PFSK-1 (cell line): ENCODE measurements at regions not wholly inside any gene's neighbourhood (a gene's known extent, or its start where the extent isn't known, plus 50 kb on each side); places are given as distances from the start of the nearest gene placed in this dataset.

Experiments used
- POLR2AphosphoS5 ChIP-seq: IDR thresholded peaks from 2 replicates; pipeline ENCODE4 v1.6.1; 2012; ENCODE audit warnings: low read depth, mild to moderate bottlenecking, control low read depth, low read length, moderate library complexity
- REST ChIP-seq, 2 experiments: IDR thresholded peaks; 2 replicates each; pipeline versions ENCODE4 v1.6.1 to v1.8.0; 2011 to 2012; ENCODE audit warnings: low read depth in 2 of 2, low read length in 2 of 2, control low read depth in 1 of 2, inconsistent platforms in 1 of 2, mild to moderate bottlenecking in 1 of 2, moderate library complexity in 1 of 2; ENCODE audit not compliant: insufficient read depth in 1 of 2
- SIN3A ChIP-seq: IDR thresholded peaks from 2 replicates; pipeline ENCODE4 v1.6.1; 2012; ENCODE audit warnings: mild to moderate bottlenecking, low read length, moderate library complexity, borderline replicate concordance; ENCODE audit not compliant: insufficient read depth
- TAF1 ChIP-seq: IDR thresholded peaks from 2 replicates; pipeline ENCODE4 v1.6.1; 2012; ENCODE audit warnings: low read length, control low read depth, borderline replicate concordance; ENCODE audit not compliant: insufficient read depth

GRCh38 chr11:70687716-70688115 is 289.4 kb downstream of the CTTN start:
- TF ChIP-seq POLR2AphosphoS5 (no peak), TAF1 (no peak), SIN3A (no peak), REST (IDR thresholded peaks at IDR 0.05; ENCODE audit: insufficient read depth in 1 of 2, low read depth in 2 of 2, low read length in 2 of 2) (no peak)
